ENCODE measurements at regions not wholly inside any gene's neighbourhood (a gene's known extent, or its start where the extent isn't known, plus 50 kb on each side); places are given as distances from the start of the nearest gene placed in this dataset.

- TF ChIP-seq CTCF (optimal IDR thresholded peaks at IDR 0.05 in 1 of 3, IDR thresholded peaks at IDR 0.05 in 1 of 3, conservative IDR thresholded peaks at IDR 0.05 in 1 of 3; ENCODE audit: extremely low read depth in 1 of 3, insufficient read depth in 2 of 3, low read length in 3 of 3) (no peak), EZH2 (IDR thresholded peaks at IDR 0.05; ENCODE audit: low read length) (no peak)
These were observed 125.8 kb upstream of the TMTC4 start for GRCh38 chr13:100800283-100800875.
